ENCODE measurements at regions not wholly inside any gene's neighbourhood (a gene's known extent, or its start where the extent isn't known, plus 50 kb on each side); places are given as distances from the start of the nearest gene placed in this dataset.

GRCh38 chr10:3472287-3473051 is 299.9 kb upstream of the PITRM1 start:
- Histone ChIP-seq H3K36me3 (ENCODE audit: insufficient read depth, low read length) (no peaks in the 10 kb centered on the region), H3K9ac (ENCODE audit: low read length) (no peak overlapping the region), H3F3A (ENCODE audit: insufficient read depth, low read length) (no peaks in the 10 kb centered on the region), H3K4me3 (ENCODE audit: low read depth, low read length, poor library complexity, severe bottlenecking) (no peak overlapping the region), H3K27ac (ENCODE audit: low read depth, low read length, poor library complexity, severe bottlenecking) (no peak overlapping the region), H3K27me3 (ENCODE audit: insufficient read depth, low read length) (no peaks in the 10 kb centered on the region), H3K9me2 (ENCODE audit: low read depth, low read length) (no peaks in the 10 kb centered on the region), H3K4me2 (ENCODE audit: low read length) (no peak overlapping the region), H2AFZ (ENCODE audit: low read length) (no peak overlapping the region), H3K79me2 (ENCODE audit: insufficient read depth, low read length) (no peaks in the 10 kb centered on the region), H3K9me3 (ENCODE audit: low read length) (no peaks in the 10 kb centered on the region), H3K4me1 (ENCODE audit: insufficient read depth, low read length, severe bottlenecking) (no peaks in the 10 kb centered on the region), H4K20me1 (ENCODE audit: insufficient read depth, low read length) (no peaks in the 10 kb centered on the region)
- TF ChIP-seq EZH2 (IDR thresholded peaks at IDR 0.05; ENCODE audit: borderline replicate concordance, low read length) (no peak), CTCF (IDR thresholded peaks at IDR 0.05; ENCODE audit: low read length) (no peak)

GRCh38 chr10:3471927-3472286 is 299.3 kb upstream of the PITRM1 start:
- Histone ChIP-seq H3K27me3 (ENCODE audit: insufficient read depth, low read length) (no peaks in the 10 kb centered on the region), H3K36me3 (ENCODE audit: insufficient read depth, low read length) (no peaks in the 10 kb centered on the region), H3K79me2 (ENCODE audit: insufficient read depth, low read length) (no peaks in the 10 kb centered on the region), H3K9me3 (ENCODE audit: low read length) (no peaks in the 10 kb centered on the region), H3K4me3 (ENCODE audit: low read depth, low read length, poor library complexity, severe bottlenecking) (no peak overlapping the region), H3F3A (ENCODE audit: insufficient read depth, low read length) (no peaks in the 10 kb centered on the region), H3K27ac (ENCODE audit: low read depth, low read length, poor library complexity, severe bottlenecking) (no peak overlapping the region), H2AFZ (ENCODE audit: low read length) (no peak overlapping the region), H3K9me2 (ENCODE audit: low read depth, low read length) (no peaks in the 10 kb centered on the region), H3K9ac (ENCODE audit: low read length) (no peak overlapping the region), H3K4me2 (ENCODE audit: low read length) (no peak overlapping the region), H3K4me1 (ENCODE audit: insufficient read depth, low read length, severe bottlenecking) (no peaks in the 10 kb centered on the region), H4K20me1 (ENCODE audit: insufficient read depth, low read length) (no peaks in the 10 kb centered on the region)
- TF ChIP-seq EZH2 (IDR thresholded peaks at IDR 0.05; ENCODE audit: borderline replicate concordance, low read length) (no peak), CTCF (IDR thresholded peaks at IDR 0.05; ENCODE audit: low read length) (no peak)

GRCh38 chr10:3471472-3471871 is 298.9 kb upstream of the PITRM1 start:
- no peak overlapping the region for H3K9ac ChIP-seq (ENCODE audit: low read length)
- no peaks in the 10 kb centered on the region for H3K9me3 ChIP-seq (ENCODE audit: low read length)
- H3K36me3 ChIP-seq (ENCODE audit: insufficient read depth, low read length), result no peaks in the 10 kb centered on the region
- no peaks in the 10 kb centered on the region for H3K79me2 ChIP-seq (ENCODE audit: insufficient read depth, low read length)
- H3K4me1 ChIP-seq (ENCODE audit: insufficient read depth, low read length, severe bottlenecking), result no peaks in the 10 kb centered on the region
- H2AFZ ChIP-seq (ENCODE audit: low read length), result no peak overlapping the region
- TF ChIP-seq EZH2 (IDR thresholded peaks at IDR 0.05; ENCODE audit: borderline replicate concordance, low read length), result no peak
- no peak for TF ChIP-seq CTCF (IDR thresholded peaks at IDR 0.05; ENCODE audit: low read length)
- no peaks in the 10 kb centered on the region for H4K20me1 ChIP-seq (ENCODE audit: insufficient read depth, low read length)
- H3K27me3 ChIP-seq (ENCODE audit: insufficient read depth, low read length), result no peaks in the 10 kb centered on the region
- H3K4me3 ChIP-seq (ENCODE audit: low read depth, low read length, poor library complexity, severe bottlenecking), result no peak overlapping the region
- H3K4me2 ChIP-seq (ENCODE audit: low read length), result no peak overlapping the region
- H3F3A ChIP-seq (ENCODE audit: insufficient read depth, low read length), result no peaks in the 10 kb centered on the region
- no peaks in the 10 kb centered on the region for H3K9me2 ChIP-seq (ENCODE audit: low read depth, low read length)
- H3K27ac ChIP-seq (ENCODE audit: low read depth, low read length, poor library complexity, severe bottlenecking), result no peak overlapping the region
